ENCODE measurements at regions not wholly inside any gene's neighbourhood (a gene's known extent, or its start where the extent isn't known, plus 50 kb on each side); places are given as distances from the start of the nearest gene placed in this dataset.

GRCh38 chr4:136763919-136764318 lies 768.4 kb downstream of the PCDH18 start:
- TF ChIP-seq POLR2AphosphoS5 (IDR thresholded peaks at IDR 0.05; ENCODE audit: low read depth, low read length) (no peak), SP1 (IDR thresholded peaks at IDR 0.05; ENCODE audit: low read depth) (no peak), RAD21 (IDR thresholded peaks at IDR 0.05; ENCODE audit: low read depth) (no peak), SIN3A (IDR thresholded peaks at IDR 0.05; ENCODE audit: low read depth) (no peak), POLR2A (IDR thresholded peaks at IDR 0.05; ENCODE audit: borderline replicate concordance, extremely low read depth, insufficient read depth, insufficient read length) (no peak), TCF7L2 (IDR thresholded peaks at IDR 0.05; ENCODE audit: borderline replicate concordance, extremely low read depth, insufficient read depth, insufficient read length) (no peak), ZFX (IDR thresholded peaks at IDR 0.05) (no peak), MAX (IDR thresholded peaks at IDR 0.05) (no peak), ZNF274 (IDR thresholded peaks at IDR 0.05; ENCODE audit: low read depth, low read length) (no peak), REST (IDR thresholded peaks at IDR 0.05; ENCODE audit: low read depth) (no peak), YY1 (IDR thresholded peaks at IDR 0.05; ENCODE audit: extremely low read depth, insufficient replicate concordance, low read depth, low read length) (no peak)
- TF ChIP-seq, protein P1, sequence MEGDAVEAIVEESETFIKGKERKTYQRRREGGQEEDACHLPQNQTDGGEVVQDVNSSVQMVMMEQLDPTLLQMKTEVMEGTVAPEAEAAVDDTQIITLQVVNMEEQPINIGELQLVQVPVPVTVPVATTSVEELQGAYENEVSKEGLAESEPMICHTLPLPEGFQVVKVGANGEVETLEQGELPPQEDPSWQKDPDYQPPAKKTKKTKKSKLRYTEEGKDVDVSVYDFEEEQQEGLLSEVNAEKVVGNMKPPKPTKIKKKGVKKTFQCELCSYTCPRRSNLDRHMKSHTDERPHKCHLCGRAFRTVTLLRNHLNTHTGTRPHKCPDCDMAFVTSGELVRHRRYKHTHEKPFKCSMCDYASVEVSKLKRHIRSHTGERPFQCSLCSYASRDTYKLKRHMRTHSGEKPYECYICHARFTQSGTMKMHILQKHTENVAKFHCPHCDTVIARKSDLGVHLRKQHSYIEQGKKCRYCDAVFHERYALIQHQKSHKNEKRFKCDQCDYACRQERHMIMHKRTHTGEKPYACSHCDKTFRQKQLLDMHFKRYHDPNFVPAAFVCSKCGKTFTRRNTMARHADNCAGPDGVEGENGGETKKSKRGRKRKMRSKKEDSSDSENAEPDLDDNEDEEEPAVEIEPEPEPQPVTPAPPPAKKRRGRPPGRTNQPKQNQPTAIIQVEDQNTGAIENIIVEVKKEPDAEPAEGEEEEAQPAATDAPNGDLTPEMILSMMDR (IDR thresholded peaks at IDR 0.05 in 2 of 3, conservative IDR thresholded peaks at IDR 0.05 in 1 of 3; ENCODE audit: borderline replicate concordance in 1 of 3, insufficient read depth in 1 of 3, low read depth in 2 of 3, low read length in 2 of 3) = no peak
- TF ChIP-seq, protein P2, sequence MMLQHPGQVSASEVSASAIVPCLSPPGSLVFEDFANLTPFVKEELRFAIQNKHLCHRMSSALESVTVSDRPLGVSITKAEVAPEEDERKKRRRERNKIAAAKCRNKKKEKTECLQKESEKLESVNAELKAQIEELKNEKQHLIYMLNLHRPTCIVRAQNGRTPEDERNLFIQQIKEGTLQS (IDR thresholded peaks at IDR 0.05) = no peak

Data from HCT116 (cell line).